ACHN (cell line): ENCODE measurements at regions not wholly inside any gene's neighbourhood (a gene's known extent, or its start where the extent isn't known, plus 50 kb on each side); places are given as distances from the start of the nearest gene placed in this dataset.

Source experiments
- DNase-seq: peaks from one replicate; pipeline ENCODE4 v3.0.0-alpha.2; 2015
- in situ Hi-C: cut with HindIII; loops from 2 replicates; pipeline ENCODE4 v1.10.0; 2017; ENCODE audit warnings: low sequenced_read_pairs, low pct_ligation_motif_present, low pct_unique_long_range_greater_than_20kb

DNA sequence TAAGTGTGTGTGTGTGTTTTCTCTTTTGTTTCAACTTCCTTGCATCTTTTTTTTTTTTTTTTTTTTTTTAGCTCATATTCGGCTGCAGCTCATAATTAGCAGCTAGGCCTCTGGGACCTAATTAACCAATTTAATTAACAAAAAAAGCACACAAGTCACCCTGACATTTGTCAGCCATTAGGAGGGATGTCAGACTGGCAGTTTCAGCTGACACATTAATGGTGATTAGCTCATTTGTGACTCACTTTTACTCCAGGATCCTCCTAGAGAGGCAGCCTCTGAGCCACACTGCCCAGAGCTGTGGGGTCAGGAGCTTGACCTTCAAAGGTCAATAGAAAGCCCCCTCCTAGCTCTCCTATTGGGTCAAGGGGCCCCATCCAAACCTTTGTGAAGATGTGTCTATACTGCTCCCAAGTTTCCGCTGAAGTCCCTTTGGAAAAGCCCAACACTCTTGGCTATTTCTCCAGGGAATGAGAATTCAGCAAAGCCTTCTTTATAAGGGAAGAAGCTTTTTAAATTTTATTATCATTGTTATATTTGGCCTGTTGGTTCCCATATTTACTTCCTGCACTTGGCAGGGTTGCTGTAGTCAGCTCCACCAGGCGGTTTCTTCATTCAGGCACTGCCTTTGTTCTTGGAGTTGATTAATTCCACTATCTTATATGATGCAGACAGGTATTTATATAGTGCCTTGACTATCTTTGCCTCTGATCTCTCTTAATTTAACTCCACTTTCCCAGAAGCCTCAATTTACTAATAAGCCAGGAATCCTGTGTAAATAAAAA is 109.5 kb upstream of the HABP2 start:
- no peak for DNase-seq
- in situ Hi-C loops = no loop called here

DNA sequence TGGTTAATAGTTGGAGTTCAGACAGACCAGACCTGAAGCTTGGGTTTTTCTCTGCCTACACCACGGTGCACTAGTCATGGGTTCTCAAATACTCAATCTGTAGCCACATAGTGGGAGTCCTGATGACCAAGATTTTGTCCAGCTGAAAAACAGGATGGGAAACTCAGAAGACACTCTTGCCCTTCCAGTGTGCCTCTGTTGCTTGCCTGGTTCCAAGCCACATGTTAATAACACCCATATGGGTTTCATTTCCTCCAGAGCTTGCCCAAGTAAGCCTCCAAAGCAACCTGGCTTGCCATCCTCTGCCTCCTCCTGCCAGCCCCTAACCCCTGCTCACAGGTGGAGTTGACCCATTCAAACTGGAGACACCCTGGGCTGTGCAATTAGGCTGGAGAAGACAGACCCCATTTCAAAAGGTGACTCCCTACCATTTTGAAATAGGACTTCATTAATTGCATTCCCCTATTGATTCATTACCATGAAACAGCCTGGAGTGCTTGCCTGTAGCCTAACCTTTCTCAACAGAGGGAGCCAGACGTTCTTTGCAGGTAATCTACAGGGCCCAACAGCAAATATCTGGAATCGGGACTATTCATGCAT is 108.0 kb upstream of the HABP2 start:
- DNase-seq = no peak
- in situ Hi-C loops = no loop called here

DNA sequence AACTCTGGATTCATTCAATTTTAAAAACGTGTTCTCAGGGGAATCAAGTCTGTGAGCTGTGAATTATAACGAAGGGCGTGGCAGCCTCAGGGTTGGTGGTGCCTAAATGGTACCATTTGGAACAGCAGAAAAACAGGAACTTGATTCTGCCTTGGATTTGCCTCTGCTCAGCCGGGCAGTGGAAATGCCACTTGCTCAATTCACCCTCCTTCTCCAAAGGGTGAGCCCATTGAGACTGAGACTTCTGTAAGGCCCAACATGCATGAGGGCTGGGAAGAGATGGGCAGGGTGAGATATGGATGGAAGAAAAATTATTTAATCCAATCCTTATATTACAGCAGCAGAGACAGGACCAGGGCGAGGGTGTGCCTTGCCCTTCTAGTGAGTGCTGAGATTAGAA is 107.1 kb upstream of the HABP2 start:
- no peak for DNase-seq
- in situ Hi-C loops = no loop called here

- DNase-seq = no peak
- in situ Hi-C loops = no loop called here
Measured at GRCh38 chr10:113446739-113447138, 106.1 kb upstream of the HABP2 start.

- no peak for DNase-seq
- in situ Hi-C loops = no loop called here
Measured at GRCh38 chr10:113447278-113447677, 105.6 kb upstream of the HABP2 start.

DNA sequence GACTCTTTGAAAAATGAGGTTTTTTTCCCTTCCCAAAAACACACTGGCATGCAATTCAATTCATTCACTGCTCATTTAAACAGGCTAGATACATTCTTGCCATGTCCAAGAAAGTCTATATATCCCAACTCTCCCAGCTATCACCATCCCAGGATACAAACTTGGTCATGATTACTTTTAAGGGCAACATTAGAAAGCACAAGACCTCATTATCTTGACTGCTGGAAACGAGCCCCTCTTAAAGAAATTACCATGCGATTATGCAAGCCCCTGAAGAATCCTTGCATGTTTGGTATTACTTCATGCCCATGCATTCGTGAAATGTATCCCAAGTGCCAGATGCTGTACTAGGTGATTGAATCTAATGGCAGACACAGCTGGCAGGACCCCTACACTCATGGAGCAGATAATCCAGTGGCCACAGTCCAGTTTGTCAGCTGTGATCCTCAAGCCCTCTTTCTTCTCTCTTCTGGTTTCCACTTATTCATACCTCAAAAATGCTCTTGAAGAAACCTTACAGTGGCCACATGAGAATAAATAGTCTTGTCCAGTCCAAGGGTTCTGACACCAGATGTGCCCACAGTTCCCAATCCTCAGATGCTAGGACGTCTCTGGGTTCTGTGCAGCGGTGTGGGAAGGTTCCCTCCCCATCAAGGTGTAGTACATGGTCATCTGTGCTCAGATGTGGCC is 103.7 kb upstream of the HABP2 start:
- in situ Hi-C loops = no loop called here
- no peak for DNase-seq

DNA sequence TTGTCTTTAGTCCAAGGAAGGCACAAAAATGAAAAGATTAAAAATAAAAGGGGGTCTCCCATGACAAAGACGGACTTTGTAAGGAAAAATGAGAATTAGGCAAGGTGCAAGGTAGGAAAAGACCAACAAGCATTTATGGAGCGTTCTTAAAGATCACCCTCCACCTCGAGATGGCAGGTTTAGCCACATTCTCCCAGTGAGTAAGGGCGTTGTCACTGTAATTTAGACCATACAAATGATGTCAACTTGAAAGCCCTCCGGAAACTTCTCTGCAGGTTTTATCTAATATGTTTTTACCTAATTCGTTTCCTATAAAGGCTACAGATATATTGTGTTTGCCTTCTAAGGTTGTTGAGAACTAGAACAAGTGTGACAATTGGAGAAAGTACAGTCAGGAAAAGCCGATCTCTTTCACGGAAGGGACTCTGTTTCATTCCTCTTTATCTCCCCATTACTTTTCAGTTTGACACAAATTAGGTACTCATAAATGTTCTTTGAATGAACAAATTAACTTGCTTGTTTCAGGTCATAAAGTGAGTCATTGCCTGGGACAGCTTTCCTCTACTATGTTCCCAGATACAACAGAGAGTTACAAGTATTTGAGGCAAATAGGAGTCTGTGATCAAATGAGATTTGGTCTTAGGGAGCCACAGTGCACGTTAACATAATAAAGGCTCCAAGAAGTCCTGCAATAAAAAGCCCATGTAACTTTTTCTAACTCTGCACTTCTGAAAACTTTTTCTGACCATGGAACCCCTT is 102.6 kb upstream of the HABP2 start:
- no peak for DNase-seq
- in situ Hi-C loops = no loop called here

- in situ Hi-C loops = no loop called here
- no peak for DNase-seq
Measured at GRCh38 chr10:113450906-113451305, 101.9 kb upstream of the HABP2 start.

- in situ Hi-C loops = no loop called here
- DNase-seq = no peak
Measured at GRCh38 chr10:113452146-113452845, 100.6 kb upstream of the HABP2 start.

DNA sequence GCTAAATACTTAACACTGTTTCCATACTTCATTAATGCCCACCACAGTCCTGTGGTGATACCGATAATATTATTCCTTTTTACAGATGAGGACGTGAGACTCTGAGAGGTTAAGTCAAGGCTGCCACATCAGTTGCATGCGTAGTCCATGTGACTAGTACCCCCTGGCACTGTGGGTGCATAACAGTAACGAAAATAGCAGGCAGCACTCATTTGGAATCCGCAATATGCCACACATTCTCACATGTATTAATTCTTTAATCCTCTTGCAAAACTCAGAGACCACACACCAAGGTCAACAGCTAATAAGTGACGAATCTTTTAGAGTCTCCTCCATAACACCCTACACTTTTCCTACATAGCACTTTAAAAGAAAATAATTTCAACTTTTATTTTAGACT is 99.5 kb upstream of the HABP2 start:
- in situ Hi-C loops = no loop called here
- DNase-seq = no peak

DNA sequence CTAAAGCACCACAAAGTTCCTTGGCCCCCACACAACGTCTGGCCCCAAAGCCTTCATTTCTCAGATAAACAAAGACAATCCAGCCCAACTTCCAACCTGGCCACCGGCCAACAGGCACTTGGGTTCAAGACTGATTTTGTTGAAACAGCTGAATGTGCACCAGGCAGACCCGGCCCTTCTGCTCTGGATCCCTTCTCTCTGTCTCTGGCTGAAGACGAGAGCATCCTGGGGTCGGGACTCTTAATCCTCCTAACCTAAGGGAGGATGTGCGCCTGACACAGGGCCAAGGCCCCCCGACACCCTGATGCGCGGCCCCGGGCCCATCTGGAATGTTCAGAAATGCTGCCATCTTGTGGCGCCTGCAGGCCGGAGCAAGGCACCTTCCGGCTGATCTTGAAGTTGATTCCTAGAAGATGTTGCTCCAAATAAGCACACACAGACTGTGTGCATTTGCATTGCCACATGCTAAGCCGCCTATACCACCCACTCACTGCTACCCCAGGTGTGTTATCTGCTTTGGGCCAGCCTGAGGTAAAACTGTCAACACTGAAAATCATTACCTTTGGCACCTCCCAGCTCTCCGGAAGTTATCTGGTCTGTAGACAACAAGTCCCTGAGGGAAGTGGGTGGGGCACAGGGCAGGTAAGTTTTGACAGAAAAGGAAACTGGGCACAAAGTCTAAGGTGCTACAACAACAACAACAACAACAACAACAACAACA is 98.4 kb upstream of the HABP2 start:
- DNase-seq = peak; percentile 42

GRCh38 chr10:113455947-113456346 is 96.9 kb upstream of the HABP2 start:
- in situ Hi-C loops = no loop called here

More for the DNA sequence above, 98.4 kb upstream of the HABP2 start:
- in situ Hi-C loops = no loop called here

DNA sequence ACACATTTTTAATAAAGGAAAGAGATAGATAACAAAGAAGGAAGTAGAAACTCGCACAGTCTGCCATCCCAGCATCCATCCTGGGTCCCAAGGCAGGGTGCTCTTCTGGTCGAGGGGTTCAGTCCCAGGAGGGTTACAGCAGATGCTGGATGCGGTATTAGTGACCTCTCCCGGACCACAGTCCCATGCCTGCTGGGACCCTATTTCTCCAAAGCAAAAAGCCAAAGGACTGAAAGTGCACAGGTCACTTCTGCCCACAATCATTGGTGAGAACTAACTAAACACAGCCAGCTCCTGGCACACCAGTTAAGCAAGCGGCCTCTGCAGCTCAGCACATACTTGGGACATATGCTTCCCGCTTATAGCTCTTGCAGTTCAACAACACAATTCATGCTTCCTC is 96.1 kb upstream of the HABP2 start:
- in situ Hi-C loops = no loop called here
- no peak for DNase-seq

More at GRCh38 chr10:113455947-113456346, 96.9 kb upstream of the HABP2 start:
- DNase-seq = no peak

GRCh38 chr10:113457408-113457807 is 95.4 kb upstream of the HABP2 start:
- in situ Hi-C loops = no loop called here
- DNase-seq = no peak

GRCh38 chr10:113458451-113458850 is 94.4 kb upstream of the HABP2 start:
- in situ Hi-C loops = no loop called here
- DNase-seq = no peak

- no peak for DNase-seq
- in situ Hi-C loops = no loop called here
Measured at GRCh38 chr10:113458944-113459343, 93.9 kb upstream of the HABP2 start.

- DNase-seq = no peak
- in situ Hi-C loops = no loop called here
Measured at GRCh38 chr10:113459626-113460280, 93.1 kb upstream of the HABP2 start.
